Psoas muscle (tissue), 7 donors: ENCODE measurements at regions not wholly inside any gene's neighbourhood (a gene's known extent, or its start where the extent isn't known, plus 50 kb on each side); places are given as distances from the start of the nearest gene placed in this dataset.

ENCODE experiments used
- ATAC-seq, 4 donors: fragments of 200-7000 bp; cut with Tn5 transposase; one replicate each; pipeline ENCODE4 v1.9.1; 2020; ENCODE audit warnings: moderate library complexity in 3 of 4, mild to moderate bottlenecking in 2 of 4
- DNase-seq, 2 donors: peaks; one replicate each; pipeline ENCODE4 v3.0.0-alpha.2; 2020
- H3K27ac ChIP-seq: fragments of 200-600 bp; one replicate; pipeline ENCODE4 v1.8.0; 2022
- H3K27me3 ChIP-seq, 3 donors: fragments of 200-600 bp in 1 of 3; one replicate each; pipeline versions ENCODE4 v1.6.1 to v1.8.0; 2013 to 2022; ENCODE audit warnings: low read length in 2 of 3, mild to moderate bottlenecking in 2 of 3, moderate library complexity in 1 of 3; ENCODE audit not compliant: insufficient read depth in 3 of 3
- H3K36me3 ChIP-seq, 2 donors: fragments of 200-600 bp in 1 of 2; one replicate each; pipeline versions ENCODE4 v1.6.1 to v1.8.0; 2013 to 2022; ENCODE audit warnings: low read depth in 1 of 2, mild to moderate bottlenecking in 1 of 2, moderate library complexity in 1 of 2; ENCODE audit not compliant: insufficient read depth in 1 of 2
- H3K4me1 ChIP-seq: fragments of 200-600 bp; one replicate; pipeline ENCODE4 v1.8.0; 2022
- H3K4me3 ChIP-seq: fragments of 200-600 bp; one replicate; pipeline ENCODE4 v1.8.0; 2022; ENCODE audit warnings: mild to moderate bottlenecking
- H3K9me3 ChIP-seq: fragments of 200-600 bp; one replicate; pipeline ENCODE4 v1.8.0; 2022
- WGBS, 3 donors: extraction: QIAGEN DNeasy Blood & Tissue Kit; methylation state at CpG; one replicate each; pipeline versions ENCODE4 v1.1.6 to v1.1.7; 2013; 5-methylcytosine and 5-hydroxymethylcytosine counted together
- intact Hi-C, 2 donors: fragments of 100-400 bp; cut with DNase I; formaldehyde crosslinking; loops; one replicate each; pipeline versions ENCODE4 v1.11.0 to v1.14.2; 2022
- TF ChIP-seq, protein P1 (sequence below): fragments of 200-600 bp; IDR thresholded peaks from one replicate; pipeline ENCODE4 v1.8.0; 2022; ENCODE audit warnings: antibody characterized with exemption
- donor health status: healthy with polysubstance abuse.
- donor health status: DM: no; HTN: no; CAD: no; lungs with moderate emphysema.
- donor health status: Bipolar disorder and iron deficiency.
- donor health status: healthy.
- donor health status: DM: yes; HTN: yes; CAD: no.
- donor health status: DM: no; HTN: no; CAD: no.
- donor health status: DM: yes; HTN: yes; CAD: no.

DNA sequence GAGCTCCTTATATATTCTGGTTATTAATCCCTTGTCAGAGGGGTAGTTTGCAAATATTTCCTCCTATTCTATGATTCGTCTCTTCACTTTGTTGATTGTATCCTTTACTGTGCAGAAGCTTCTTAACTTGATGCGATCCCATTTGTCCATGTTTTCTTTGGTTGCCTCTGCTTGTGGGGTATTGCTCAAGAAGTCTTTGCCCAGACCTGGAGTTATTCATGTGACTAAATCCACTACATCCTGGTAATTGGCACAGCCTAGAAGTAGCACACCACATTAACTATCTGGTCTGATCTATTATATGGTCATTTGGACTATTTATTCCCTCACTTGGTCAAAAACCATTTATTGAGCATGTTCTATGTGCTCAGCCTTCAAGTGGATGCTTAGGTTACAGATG lies 164.8 kb upstream of the ATP11B start:
- H3K36me3 ChIP-seq = no peaks in the 10 kb centered on the region
- no peak overlapping the region for H3K4me3 ChIP-seq
- intact Hi-C loops = no loop called here
- H3K27ac ChIP-seq = no peak overlapping the region
- WGBS, 3 donors = 89 to 95% (median 90%) methylated on average over 2 of the region's 2 CpGs
- ATAC-seq = no peak
- DNase-seq = no peak
- H3K9me3 ChIP-seq = no peaks in the 10 kb centered on the region
- H3K27me3 ChIP-seq = peaks cover 0 to 3% (median 0%) of the 10 kb centered on the region in 3 donors
- TF ChIP-seq, protein P1, sequence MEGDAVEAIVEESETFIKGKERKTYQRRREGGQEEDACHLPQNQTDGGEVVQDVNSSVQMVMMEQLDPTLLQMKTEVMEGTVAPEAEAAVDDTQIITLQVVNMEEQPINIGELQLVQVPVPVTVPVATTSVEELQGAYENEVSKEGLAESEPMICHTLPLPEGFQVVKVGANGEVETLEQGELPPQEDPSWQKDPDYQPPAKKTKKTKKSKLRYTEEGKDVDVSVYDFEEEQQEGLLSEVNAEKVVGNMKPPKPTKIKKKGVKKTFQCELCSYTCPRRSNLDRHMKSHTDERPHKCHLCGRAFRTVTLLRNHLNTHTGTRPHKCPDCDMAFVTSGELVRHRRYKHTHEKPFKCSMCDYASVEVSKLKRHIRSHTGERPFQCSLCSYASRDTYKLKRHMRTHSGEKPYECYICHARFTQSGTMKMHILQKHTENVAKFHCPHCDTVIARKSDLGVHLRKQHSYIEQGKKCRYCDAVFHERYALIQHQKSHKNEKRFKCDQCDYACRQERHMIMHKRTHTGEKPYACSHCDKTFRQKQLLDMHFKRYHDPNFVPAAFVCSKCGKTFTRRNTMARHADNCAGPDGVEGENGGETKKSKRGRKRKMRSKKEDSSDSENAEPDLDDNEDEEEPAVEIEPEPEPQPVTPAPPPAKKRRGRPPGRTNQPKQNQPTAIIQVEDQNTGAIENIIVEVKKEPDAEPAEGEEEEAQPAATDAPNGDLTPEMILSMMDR = no peak
- H3K4me1 ChIP-seq = no peaks in the 10 kb centered on the region

DNA sequence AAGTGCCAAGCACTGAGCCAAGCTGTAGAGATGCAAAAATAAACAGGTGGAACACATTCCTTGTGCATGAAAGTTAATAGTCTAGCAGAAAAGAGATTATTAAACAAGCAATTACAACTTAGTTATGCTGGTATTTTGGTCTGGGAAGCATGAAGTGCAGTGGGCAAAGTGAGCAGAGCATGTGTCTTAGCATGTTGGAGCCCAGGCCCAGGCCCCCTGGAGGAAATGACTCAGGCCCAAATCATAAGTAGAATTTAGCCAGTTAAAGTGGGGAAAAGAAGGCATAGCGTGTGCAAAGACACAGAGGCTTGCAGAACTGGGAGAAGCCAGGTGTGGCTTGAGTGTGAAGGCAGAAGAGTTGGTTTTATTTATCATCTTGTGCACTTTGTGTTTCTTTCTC lies 163.8 kb upstream of the ATP11B start:
- Histone ChIP-seq H3K27me3 (peaks cover 0 to 3% (median 0%) of the 10 kb centered on the region in 3 donors), H3K4me3 (no peak overlapping the region), H3K4me1 (no peaks in the 10 kb centered on the region), H3K27ac (no peak overlapping the region), H3K9me3 (no peaks in the 10 kb centered on the region), H3K36me3 (no peaks in the 10 kb centered on the region)
- TF ChIP-seq, protein P1 = no peak
- 43 to 85% (median 83%) methylated on average over 1 of the region's 1 CpG for WGBS, 3 donors
- intact Hi-C loops = no loop called here
- DNase-seq = no peak
- no peak for ATAC-seq

DNA sequence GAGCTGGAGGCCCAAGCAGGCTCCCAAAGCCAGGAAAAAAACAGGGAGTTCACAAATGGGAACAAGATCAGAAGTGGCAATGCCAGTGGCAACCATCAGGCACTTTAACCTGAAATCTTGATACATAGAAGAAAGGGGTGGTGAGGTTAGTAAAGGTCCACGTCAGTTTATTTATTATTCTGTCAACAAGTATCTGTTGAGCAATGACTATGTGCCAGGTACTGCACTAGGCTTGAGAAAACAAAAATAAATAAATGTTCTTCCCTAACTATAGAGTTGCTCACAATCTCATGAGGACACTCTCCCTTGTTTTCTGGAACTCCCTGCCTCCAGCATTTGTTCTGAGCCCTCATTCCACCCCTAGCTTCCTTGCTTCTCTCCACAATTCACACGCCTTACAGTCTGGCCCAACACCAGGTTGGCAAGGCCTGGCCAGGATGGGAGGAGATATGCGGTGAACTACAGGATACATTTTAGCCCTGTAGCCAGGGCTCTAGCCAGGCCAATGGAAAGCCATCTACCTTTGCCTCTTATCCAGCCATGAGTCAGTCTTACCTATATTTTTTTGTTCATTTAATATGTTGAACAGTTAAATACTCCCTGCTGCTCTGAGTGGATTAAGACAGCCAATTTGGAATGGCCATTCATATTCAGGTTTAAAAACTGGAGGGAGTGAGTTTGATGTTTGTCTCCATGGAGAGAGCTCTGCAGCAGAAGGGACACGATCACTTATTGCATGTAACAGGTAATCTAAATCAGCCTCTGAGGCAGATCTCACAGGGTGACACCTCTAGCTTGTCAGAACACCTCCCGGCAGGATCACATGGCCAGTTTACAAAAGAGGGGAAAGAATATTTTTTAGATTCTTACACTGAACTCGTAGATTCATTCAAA lies 161.9 kb upstream of the ATP11B start:
- Histone ChIP-seq H3K9me3 (no peaks in the 10 kb centered on the region), H3K27me3 (peaks cover 0 to 3% (median 0%) of the 10 kb centered on the region in 3 donors), H3K27ac (no peak overlapping the region), H3K36me3 (no peaks in the 10 kb centered on the region), H3K4me1 (no peaks in the 10 kb centered on the region), H3K4me3 (no peak overlapping the region)
- intact Hi-C loops = no loop called here
- no peak for ATAC-seq
- 67 to 71% (median 71%) methylated on average over 6 of the region's 6 CpGs for WGBS, 3 donors
- TF ChIP-seq, protein P1 = no peak
- no peak for DNase-seq

DNA sequence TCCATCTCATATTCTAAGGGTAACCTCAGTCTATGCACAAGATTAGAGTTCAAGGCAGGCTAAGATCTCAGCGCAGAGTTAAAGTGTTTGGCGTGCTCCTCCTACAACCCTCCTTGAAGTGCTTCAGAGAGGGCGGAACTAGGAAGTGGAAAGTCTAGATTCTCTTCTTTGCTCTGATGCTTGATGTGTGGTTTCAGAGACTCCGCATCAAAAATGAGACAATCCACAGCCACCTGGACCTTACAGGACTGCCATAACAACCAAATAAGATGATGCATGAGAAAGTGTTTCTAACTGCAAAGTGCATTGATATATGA lies 161.3 kb upstream of the ATP11B start:
- TF ChIP-seq, protein P1 = no peak
- 91 to 96% (median 93%) methylated on average over 4 of the region's 4 CpGs for WGBS, 3 donors

DNA sequence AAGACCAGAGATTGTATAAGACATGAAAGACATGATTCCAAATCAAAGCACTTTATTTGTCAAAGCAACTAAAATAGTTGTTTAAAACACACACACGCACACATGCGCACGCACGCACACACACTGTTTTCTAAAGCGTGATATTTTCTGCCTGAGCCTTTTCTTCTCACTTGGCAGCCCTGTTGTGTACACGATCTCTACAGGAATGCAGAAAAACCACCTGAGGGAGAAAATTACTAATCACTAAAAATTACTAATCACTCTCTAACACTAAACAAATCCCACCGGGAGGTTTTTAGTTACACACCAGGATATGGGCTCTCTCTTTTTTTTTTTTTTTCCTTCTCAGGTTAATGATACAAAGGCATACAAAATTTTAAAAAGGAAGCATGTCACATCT lies 160.1 kb upstream of the ATP11B start:
- 81 to 91% (median 87%) methylated on average over 7 of the region's 7 CpGs for WGBS, 3 donors
- Histone ChIP-seq H3K4me1 (no peaks in the 10 kb centered on the region), H3K36me3 (no peaks in the 10 kb centered on the region), H3K27ac (no peak overlapping the region), H3K9me3 (no peaks in the 10 kb centered on the region), H3K4me3 (no peak overlapping the region), H3K27me3 (no peaks in the 10 kb centered on the region)
- TF ChIP-seq, protein P1 = no peak
- DNase-seq (no peak), ATAC-seq (no peak)
- intact Hi-C loops = no loop called here

More for the DNA sequence above, 161.3 kb upstream of the ATP11B start:
- H3K27me3 ChIP-seq = peaks cover 0 to 3% (median 0%) of the 10 kb centered on the region in 3 donors
- intact Hi-C loops = no loop called here
- no peaks in the 10 kb centered on the region for H3K36me3 ChIP-seq
- no peaks in the 10 kb centered on the region for H3K9me3 ChIP-seq
- no peak overlapping the region for H3K4me3 ChIP-seq
- no peak overlapping the region for H3K27ac ChIP-seq
- no peaks in the 10 kb centered on the region for H3K4me1 ChIP-seq
- DNase-seq (no peak), ATAC-seq (no peak)
